ENCODE measurements at regions not wholly inside any gene's neighbourhood (a gene's known extent, or its start where the extent isn't known, plus 50 kb on each side); places are given as distances from the start of the nearest gene placed in this dataset.

- no peak overlapping the region for H3K27ac ChIP-seq
- TF ChIP-seq CTCF (conservative IDR thresholded peaks at IDR 0.05): no peak
- TF ChIP-seq ZFX (IDR thresholded peaks at IDR 0.05): no peak
Measured at GRCh38 chr4:124409044-124409443, 303.5 kb downstream of the ANKRD50 start.

- no peak for TF ChIP-seq CTCF (conservative IDR thresholded peaks at IDR 0.05)
- no peak overlapping the region for H3K27ac ChIP-seq
Measured at GRCh38 chr4:124414276-124415040, 298.1 kb downstream of the ANKRD50 start.

- TF ChIP-seq ZFX (IDR thresholded peaks at IDR 0.05) (no peak), CTCF (conservative IDR thresholded peaks at IDR 0.05) (no peak)
- no peak overlapping the region for H3K27ac ChIP-seq
Measured at GRCh38 chr4:124415146-124415545, 297.4 kb downstream of the ANKRD50 start.

GRCh38 chr4:124417371-124417770, 295.2 kb downstream of the ANKRD50 start:
- TF ChIP-seq ZFX (IDR thresholded peaks at IDR 0.05) (no peak), CTCF (conservative IDR thresholded peaks at IDR 0.05) (no peak)
- H3K27ac ChIP-seq: no peak overlapping the region

- no peak overlapping the region for H3K27ac ChIP-seq
- TF ChIP-seq CTCF (conservative IDR thresholded peaks at IDR 0.05) (no peak), ZFX (IDR thresholded peaks at IDR 0.05) (no peak)
Measured at GRCh38 chr4:124420166-124420695, 292.3 kb downstream of the ANKRD50 start.

- no peak overlapping the region for H3K27ac ChIP-seq
- TF ChIP-seq ZFX (IDR thresholded peaks at IDR 0.05) (no peak), CTCF (conservative IDR thresholded peaks at IDR 0.05) (no peak)
Measured at GRCh38 chr4:124423160-124423559, 289.4 kb downstream of the ANKRD50 start.

- TF ChIP-seq ZFX (IDR thresholded peaks at IDR 0.05): no peak
- no peak overlapping the region for H3K27ac ChIP-seq
Measured at GRCh38 chr4:124426279-124426678, 286.3 kb downstream of the ANKRD50 start.
